OCI-LY7 (cell line): ENCODE measurements at regions not wholly inside any gene's neighbourhood (a gene's known extent, or its start where the extent isn't known, plus 50 kb on each side); places are given as distances from the start of the nearest gene placed in this dataset.

Source experiments
- EZH2phosphoT487 ChIP-seq: fragments of 200-600 bp; sonication (generic); IDR thresholded peaks from 2 replicates; pipeline ENCODE4 v1.6.1; 2018; ENCODE audit warnings: low read depth, borderline replicate concordance, mild to moderate bottlenecking, mixed run types, antibody characterized with exemption, low read length, moderate library complexity, mixed read lengths
- TF ChIP-seq, protein P1 (sequence below): fragments of 200-600 bp; sonication (generic); conservative IDR thresholded peaks from 2 replicates; pipeline ENCODE4 v1.5.1; 2014; ENCODE audit warnings: mild to moderate bottlenecking, antibody characterized with exemption, low read length, moderate library complexity, mixed read lengths

DNA sequence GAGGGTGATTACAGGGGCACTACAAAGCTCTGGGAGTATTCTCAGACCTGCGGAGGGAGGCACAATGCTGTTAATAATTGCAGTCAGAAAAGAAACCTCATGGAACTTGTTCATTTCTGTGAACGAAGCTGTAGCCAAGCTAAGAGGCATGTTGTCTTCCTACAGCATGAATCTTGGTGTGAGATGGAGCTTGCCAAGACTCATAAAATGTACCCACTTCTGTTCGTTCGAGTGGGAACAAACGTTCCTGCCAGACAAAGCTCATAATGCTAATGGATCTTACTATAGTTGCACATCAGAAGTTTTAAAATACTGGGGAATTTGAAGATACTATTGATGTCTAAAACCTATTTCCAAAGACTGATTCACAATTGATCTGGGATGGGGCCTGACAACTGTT is 489.1 kb downstream of the ZEB2 start:
- TF ChIP-seq, protein P1, sequence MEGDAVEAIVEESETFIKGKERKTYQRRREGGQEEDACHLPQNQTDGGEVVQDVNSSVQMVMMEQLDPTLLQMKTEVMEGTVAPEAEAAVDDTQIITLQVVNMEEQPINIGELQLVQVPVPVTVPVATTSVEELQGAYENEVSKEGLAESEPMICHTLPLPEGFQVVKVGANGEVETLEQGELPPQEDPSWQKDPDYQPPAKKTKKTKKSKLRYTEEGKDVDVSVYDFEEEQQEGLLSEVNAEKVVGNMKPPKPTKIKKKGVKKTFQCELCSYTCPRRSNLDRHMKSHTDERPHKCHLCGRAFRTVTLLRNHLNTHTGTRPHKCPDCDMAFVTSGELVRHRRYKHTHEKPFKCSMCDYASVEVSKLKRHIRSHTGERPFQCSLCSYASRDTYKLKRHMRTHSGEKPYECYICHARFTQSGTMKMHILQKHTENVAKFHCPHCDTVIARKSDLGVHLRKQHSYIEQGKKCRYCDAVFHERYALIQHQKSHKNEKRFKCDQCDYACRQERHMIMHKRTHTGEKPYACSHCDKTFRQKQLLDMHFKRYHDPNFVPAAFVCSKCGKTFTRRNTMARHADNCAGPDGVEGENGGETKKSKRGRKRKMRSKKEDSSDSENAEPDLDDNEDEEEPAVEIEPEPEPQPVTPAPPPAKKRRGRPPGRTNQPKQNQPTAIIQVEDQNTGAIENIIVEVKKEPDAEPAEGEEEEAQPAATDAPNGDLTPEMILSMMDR, result no peak
- TF ChIP-seq EZH2phosphoT487, result no peak
